ENCODE measurements at regions not wholly inside any gene's neighbourhood (a gene's known extent, or its start where the extent isn't known, plus 50 kb on each side); places are given as distances from the start of the nearest gene placed in this dataset.
"Not testable (repeated sequence)": the region's sequence is repeated elsewhere in the genome, so short reads cannot be mapped to it uniquely, and the experiment has no call there.

DNA sequence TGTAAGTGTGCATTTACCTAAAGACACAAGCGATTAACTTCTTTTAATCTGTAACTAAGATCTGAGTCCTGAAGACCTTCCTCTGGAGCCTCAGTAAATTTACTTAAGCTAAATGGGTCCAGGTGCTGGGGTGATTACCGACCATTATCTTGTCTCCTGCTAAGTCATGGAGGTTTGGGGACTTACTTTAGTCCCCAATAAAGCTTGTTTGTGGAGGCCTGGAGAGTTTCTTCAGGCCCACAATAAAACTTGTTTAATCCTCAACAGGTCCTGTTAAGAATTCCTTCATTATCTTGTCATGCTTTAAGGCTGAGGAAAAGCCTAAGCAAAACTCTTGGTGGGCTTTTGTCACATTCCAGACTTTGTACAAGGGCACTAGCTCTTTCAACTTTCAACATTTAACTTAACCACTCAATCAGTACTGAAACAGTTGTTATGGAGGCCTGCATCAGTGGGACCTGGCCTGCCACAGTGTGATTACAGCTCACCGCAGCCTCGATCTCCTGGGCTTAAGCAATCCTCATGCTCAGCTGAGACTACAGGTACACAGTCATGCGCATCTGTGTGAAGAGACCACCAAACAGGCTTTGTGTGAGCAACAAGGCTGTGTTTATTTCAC, 84.0 kb downstream of the FMO4 start:
- TF ChIP-seq, protein P1, sequence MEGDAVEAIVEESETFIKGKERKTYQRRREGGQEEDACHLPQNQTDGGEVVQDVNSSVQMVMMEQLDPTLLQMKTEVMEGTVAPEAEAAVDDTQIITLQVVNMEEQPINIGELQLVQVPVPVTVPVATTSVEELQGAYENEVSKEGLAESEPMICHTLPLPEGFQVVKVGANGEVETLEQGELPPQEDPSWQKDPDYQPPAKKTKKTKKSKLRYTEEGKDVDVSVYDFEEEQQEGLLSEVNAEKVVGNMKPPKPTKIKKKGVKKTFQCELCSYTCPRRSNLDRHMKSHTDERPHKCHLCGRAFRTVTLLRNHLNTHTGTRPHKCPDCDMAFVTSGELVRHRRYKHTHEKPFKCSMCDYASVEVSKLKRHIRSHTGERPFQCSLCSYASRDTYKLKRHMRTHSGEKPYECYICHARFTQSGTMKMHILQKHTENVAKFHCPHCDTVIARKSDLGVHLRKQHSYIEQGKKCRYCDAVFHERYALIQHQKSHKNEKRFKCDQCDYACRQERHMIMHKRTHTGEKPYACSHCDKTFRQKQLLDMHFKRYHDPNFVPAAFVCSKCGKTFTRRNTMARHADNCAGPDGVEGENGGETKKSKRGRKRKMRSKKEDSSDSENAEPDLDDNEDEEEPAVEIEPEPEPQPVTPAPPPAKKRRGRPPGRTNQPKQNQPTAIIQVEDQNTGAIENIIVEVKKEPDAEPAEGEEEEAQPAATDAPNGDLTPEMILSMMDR (IDR thresholded peaks at IDR 0.05), result no peak
- Histone ChIP-seq H3K4me1 (no peaks in the 10 kb centered on the region), H3K27ac (no peak overlapping the region)

DNA sequence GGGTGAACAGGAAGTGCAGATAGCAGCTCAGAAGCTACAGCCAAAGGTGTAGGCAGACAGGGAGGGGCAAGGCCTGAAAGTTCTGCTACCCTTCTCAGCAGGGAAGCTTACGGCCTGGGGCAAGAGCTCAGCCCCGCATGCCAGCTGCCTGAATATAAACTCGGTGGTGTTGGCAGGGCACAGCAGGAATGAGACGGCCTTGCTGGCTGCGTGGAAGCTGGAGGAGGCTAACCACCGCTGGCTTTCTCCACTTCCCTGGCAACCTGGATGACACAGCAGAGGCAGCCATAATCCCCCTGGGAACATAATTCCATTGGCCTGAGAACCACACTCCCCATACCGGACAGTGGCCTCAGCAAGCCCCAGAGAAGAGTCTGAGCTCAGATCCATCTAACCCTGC, 81.9 kb upstream of the PRRC2C start:
- Histone ChIP-seq H3K27ac (no peak overlapping the region), H3K36me3 (no peaks in the 10 kb centered on the region), H3K27me3 (no peaks in the 10 kb centered on the region), H3K4me3 (no peak overlapping the region), H3K4me1 (no peaks in the 10 kb centered on the region), H3K9me3 (peaks cover 0 to 17% of the 10 kb centered on the region in 2 donors)
- no peak for DNase-seq (ENCODE audit: low spot score)
- TF ChIP-seq, protein P1 (IDR thresholded peaks at IDR 0.05), result no peak

More for the DNA sequence above, 84.0 kb downstream of the FMO4 start:
- H3K9me3 ChIP-seq, result no peaks in the 10 kb centered on the region
- no peak overlapping the region for H3K4me3 ChIP-seq
- H3K27me3 ChIP-seq, result no peaks in the 10 kb centered on the region
- no peaks in the 10 kb centered on the region for H3K36me3 ChIP-seq
- DNase-seq (ENCODE audit: low spot score), result no peak

DNA sequence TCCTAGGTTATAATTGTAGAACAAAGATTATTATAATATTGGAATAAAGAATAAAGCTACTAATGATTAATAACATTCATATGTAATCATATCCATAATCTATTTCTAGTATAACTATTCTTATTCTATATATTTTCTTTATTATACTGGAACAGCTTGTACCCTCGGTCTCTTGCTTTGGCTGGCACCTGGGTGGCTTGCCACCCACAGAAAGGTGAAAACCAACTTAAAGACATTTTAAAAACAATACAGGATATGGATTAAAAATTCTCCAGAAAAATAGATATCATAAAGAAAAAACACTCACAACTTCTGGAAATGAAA, 80.0 kb upstream of the PRRC2C start:
- H3K9me3 ChIP-seq, result peaks cover 0 to 17% of the 10 kb centered on the region in 2 donors
- H3K27me3 ChIP-seq, result no peaks in the 10 kb centered on the region
- no peaks in the 10 kb centered on the region for H3K36me3 ChIP-seq
- no peaks in the 10 kb centered on the region for H3K4me1 ChIP-seq
- H3K4me3 ChIP-seq, result no peak overlapping the region
- DNase-seq (ENCODE audit: low spot score), result no peak
- no peak overlapping the region for H3K27ac ChIP-seq
- TF ChIP-seq, protein P1 (IDR thresholded peaks at IDR 0.05), result no peak

DNA sequence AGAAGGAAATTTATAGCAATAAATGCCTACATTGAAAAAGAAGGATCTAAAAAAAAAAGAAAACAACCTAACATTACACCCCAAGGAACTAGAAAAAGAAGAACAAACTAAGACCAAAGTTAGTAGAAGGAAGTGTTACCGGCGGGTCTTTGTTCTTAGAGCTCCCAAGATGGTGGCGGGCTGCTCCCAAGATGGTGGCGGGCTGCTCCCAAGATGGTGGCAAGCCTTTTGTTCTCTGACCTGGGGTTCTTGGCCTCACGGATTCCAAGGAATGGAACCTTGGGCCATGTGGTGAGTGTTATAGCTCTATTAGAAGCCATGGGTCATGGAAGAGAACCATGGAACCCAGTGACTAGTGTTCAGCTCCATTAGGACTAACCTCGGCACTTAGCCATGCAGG, 71.8 kb upstream of the PRRC2C start:
- H3K36me3 ChIP-seq; H3K9me3 ChIP-seq; H3K4me1 ChIP-seq; DNase-seq (ENCODE audit: low spot score); H3K27ac ChIP-seq; H3K4me3 ChIP-seq; H3K27me3 ChIP-seq: not testable (repeated sequence)

DNA sequence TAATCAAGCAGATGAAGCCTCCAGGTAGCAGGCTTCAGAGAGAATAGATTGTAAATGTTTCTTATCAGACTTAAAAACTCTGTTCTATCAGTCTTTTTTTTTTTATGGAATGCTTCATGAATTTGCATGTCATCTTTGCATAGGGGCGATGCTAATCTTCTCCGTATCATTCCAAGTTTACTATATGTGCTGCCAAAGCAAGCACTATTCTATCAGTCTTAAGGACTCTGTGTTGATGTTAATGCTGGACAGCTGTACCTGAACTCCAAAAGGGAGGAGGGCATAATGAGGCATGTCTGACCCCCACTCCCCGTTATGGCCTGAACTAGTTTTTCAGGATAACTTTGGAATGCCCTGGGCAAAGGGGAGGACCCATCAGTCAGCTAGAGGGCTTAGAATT, 66.8 kb upstream of the PRRC2C start:
- H3K4me1 ChIP-seq, result no peaks in the 10 kb centered on the region
- H3K4me3 ChIP-seq, result no peak overlapping the region
- TF ChIP-seq, protein P1 (IDR thresholded peaks at IDR 0.05), result no peak
- H3K9me3 ChIP-seq, result no peaks in the 10 kb centered on the region
- H3K27me3 ChIP-seq, result no peaks in the 10 kb centered on the region
- no peaks in the 10 kb centered on the region for H3K36me3 ChIP-seq
- H3K27ac ChIP-seq, result no peak overlapping the region
- no peak for DNase-seq (ENCODE audit: low spot score)

DNA sequence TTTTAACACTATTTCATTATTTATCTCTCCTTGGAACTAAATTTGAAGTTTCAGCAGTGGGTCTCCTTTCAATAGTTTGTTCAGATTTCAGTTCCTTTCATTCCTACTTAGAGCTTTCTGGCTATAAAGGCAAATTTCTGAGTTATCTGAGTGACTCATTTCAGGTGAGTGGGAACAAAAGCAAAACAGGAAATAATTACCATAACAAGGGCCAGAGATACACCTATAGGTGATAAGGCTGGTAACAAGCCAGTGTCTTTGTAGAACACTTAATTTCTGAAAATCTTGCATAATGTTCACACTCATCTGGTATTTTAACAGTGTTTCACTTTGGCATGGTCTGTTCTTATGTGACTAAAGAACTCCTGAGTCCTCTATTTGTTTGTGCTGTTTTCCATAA, 64.5 kb upstream of the PRRC2C start:
- TF ChIP-seq, protein P1 (IDR thresholded peaks at IDR 0.05), result no peak
- H3K9me3 ChIP-seq, result no peaks in the 10 kb centered on the region
- H3K4me3 ChIP-seq, result no peak overlapping the region
- no peak for DNase-seq (ENCODE audit: low spot score)
- no peaks in the 10 kb centered on the region for H3K4me1 ChIP-seq
- no peaks in the 10 kb centered on the region for H3K36me3 ChIP-seq
- no peak overlapping the region for H3K27ac ChIP-seq
- no peaks in the 10 kb centered on the region for H3K27me3 ChIP-seq
